ENCODE measurements at regions not wholly inside any gene's neighbourhood (a gene's known extent, or its start where the extent isn't known, plus 50 kb on each side); places are given as distances from the start of the nearest gene placed in this dataset.

DNA sequence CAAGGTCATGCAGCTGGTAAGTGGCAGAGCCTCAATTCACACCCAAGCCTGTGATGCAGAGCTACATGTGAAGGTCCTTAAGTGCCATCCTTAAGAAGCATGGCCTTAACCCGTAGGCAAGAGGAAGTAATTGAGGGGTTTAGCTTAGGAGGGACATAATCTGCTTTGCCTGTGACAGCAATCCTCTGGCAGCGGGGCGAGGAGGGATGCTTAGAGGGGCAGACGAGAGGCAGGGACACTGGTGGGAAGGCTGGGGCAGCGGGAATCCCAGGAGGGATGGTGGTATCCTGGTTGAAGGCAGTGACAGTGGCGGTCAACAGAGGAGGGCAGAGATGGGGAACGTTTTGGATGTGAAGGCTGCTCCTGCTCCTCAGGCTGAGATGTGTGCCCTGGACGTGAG lies 88.1 kb downstream of the EFNB1 start:
- DNase-seq = no peak

DNA sequence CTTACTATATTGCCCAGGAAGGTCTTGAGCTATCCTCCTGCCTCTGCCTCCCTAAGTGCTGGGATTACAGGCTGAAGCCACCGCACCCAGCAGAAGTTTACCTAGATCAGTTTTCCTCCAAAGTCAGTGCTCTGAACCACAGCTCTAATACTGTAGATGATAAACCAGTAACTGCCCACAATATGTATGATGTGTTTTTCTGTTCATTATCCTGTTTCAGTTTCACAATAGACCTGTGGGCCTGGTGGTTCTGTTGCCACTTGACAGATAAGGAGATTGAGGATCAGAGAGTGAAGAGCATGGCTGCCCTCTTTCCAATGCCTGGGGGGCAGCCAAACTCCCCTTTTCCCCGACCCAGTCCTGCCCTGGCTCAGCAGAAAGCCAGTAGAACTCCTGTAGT lies 87.0 kb downstream of the EFNB1 start:
- DNase-seq = no peak

- no peak for DNase-seq
Measured at GRCh38 chrX:68914479-68914946, 85.7 kb downstream of the EFNB1 start.

GRCh38 chrX:68913249-68913547 lies 84.4 kb downstream of the EFNB1 start:
- DNase-seq = no peak

- DNase-seq = no peak
Measured at GRCh38 chrX:68912113-68912512, 83.3 kb downstream of the EFNB1 start.

- DNase-seq = no peak
Measured at GRCh38 chrX:68910731-68911428, 82.1 kb downstream of the EFNB1 start.

DNA sequence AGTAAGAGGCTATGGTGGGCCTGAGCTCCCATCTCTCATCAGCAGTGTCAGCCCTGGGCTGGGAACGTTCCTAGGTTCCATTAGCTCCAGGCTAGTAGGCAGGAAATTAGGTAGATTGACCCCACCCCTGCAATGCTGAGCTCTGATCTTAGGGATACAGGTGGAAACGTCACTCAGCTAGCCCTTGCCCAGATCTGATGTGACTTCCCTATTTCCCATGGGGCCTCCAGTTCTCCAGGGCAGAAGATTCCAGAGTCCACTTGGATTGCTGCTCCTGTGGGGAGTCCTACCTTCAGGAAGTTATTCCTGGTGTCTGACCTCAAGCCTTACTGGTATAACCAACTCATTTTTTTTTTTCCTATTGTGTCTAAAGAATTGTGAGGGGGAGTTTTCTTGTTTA lies 81.1 kb downstream of the EFNB1 start:
- no peak for DNase-seq

DNA sequence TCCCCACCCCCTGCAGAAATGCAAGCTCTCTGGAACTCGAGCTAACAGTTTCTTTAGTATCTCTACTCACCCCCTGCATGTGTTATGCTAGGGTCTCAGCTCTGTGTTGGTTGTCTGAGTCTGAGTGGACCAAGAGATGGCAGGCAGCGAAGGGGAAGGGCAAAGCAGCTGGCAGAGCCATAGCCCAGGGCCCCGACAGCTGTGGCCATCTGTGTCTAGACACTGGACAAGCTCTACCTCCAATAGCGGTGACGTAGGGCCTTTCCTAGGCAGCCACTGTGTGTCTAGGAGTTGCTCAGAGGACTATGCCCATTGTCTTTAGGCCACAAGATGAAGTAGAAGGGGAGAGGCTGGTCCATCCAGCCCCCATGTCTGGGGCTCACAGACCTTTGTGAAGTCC lies 79.2 kb downstream of the EFNB1 start:
- DNase-seq = no peak

- DNase-seq = no peak
Measured at GRCh38 chrX:68902706-68903504, 74.1 kb downstream of the EFNB1 start.

DNA sequence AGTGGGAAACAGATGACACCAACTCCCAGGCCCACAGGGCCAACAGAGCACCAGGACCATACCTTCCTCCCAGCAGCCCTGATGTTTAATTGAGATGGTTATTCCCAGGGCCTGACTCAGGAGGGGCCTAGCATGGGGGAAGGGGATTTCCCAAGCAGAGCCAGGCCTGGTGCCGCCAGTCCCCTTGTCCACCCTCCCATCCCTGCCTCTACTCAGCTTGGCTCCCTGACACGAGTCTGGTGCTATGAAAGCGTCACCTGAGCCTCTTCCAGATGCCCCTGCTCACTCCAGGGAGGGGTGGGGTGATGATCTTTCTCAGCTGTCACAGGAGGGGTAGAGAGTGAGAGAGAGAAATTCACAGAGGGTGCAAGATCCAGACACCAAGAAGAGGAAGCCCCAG lies 72.7 kb downstream of the EFNB1 start:
- no peak for DNase-seq

DNA sequence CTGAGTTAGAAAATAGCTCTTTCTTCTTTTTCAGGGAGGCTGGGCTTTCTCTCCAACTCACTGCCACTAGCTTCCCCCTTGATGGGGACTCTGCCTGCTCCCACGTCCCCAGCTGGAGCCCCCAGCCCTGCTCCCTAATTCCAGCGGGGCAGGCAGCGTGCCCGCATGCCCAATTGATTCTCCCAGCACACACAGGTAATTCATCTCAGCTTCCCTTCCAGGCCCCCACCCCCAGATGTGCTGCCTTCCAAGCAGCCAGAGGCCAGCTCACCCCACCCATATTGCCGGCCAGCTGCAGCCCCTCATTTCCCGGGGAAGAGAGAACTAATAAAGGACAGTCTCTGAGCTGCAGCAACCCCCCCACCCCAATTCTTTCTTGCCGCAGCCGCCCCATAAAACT lies 69.8 kb downstream of the EFNB1 start:
- no peak for DNase-seq

DNA sequence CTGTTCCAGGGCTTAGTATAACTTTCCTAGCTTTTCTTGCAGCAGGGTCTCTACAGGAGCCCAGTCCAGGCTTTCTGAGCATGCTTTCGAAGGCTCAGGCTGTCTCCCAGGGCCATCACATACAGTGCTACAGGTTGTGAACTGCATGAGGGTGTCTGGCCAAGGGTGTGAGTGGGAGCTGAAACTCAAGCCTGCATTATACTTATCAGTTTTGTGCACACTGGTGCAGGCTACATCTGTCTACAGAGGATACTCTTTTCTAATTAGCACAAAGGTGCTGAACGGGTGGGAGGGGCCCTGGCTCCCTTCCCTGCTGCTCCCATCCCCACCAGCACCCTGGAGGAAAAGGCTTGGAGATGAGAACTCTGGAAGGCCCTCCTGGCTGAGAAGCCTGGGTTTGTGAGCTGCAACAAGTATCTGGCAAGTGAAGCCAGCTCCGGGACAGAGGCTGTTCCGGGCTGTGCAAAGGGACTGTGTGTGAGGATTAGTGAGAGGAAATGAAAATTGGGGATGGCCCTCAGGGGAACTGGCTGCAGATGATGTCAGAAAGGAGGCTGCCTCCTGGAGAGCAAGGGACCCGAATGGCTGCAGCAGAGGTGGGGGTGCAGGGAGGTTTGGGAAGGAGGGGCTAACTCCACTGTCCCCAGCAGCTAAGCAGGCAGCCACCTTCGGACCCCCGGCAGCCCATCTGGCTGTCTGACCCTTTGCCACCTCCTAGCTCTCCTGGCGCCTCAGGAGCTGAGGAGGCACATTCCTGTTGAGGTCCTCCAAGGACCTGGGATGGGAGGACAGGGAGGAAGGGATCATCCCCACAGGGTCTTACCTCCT lies 68.5 kb downstream of the EFNB1 start:
- DNase-seq = no peak

DNA sequence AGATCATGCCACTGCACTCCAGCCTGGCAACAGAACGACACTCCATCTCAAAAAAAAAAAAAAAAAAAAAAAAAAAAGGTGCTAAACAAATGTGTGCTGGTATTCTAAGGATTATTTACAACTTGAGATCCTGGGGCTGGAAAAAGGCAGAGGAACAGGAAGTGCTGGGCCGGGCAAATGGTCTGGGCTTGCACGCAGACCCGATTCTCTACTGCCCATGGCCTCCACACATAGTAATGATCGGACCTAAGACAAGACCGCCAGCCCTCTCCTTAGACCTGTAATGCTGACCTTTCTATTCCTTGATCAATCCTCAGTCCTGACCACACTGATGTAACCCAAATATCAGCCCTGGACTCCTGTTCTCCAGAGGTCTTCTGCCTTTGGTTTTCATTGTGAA lies 67.8 kb downstream of the EFNB1 start:
- DNase-seq = no peak

DNA sequence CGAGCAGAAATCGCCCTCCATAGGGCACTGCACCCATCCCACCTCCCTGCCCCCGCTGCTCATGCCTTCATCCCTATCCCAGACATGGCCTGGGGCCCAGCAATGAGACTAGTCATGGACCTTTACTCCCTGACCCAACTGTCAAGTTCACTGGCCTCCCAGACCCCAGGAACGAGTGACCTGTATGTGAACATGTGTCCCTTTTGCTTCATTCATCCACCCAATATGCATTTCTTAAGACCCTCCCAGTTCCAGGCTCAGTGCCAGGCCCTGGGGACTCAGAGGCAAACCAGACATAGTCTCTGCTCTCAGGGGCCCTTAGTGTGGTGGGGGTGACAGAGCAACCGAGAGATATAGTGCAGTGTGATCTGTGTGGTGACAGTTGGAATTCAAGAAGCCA lies 67.0 kb downstream of the EFNB1 start:
- no peak for DNase-seq

DNA sequence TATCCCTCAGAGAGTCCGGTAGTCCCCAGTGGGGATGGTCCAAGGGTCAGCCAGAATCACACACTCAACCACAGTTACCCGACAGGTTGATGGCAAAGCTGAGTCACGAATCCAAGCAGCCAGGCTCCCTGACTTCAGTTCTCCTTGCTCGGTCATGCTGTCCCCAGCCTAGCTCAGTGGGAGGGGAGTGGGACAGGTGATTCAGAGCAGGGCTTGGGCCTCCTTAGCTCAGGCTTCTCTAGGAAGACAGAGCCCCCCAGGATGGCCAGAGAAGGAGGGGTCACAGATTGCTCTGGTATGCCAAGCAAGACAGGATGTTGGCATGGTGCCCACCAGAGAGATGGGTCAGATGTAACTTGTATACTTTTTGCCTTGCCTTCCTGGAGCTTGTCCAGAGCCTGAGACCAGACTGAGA lies 66.5 kb downstream of the EFNB1 start:
- DNase-seq = no peak

GRCh38 chrX:68894513-68895340 lies 65.9 kb downstream of the EFNB1 start:
- peak; percentile 6 for DNase-seq

GRCh38 chrX:68894142-68894512 lies 65.3 kb downstream of the EFNB1 start:
- DNase-seq = no peak

DNA sequence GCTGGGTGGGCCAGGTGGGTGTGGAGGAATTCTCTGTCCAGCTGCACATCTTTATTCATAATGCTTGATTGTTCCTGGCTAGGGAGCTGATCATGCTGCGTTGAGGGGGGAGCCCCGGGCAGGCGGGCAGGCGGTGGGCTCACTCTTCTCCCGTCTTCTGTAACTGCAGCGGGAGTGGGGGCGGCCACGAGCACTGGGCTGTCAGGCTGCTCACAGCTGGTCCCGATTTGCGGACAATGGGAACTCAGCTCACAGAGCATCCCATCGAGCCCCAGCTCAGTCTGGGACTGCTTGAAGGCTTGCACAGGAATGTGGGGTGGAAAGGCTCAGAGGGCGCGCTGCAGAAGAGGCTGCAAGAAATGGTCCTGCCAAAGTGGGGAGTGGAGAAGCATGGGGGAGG lies 63.8 kb downstream of the EFNB1 start:
- DNase-seq = no peak

DNA sequence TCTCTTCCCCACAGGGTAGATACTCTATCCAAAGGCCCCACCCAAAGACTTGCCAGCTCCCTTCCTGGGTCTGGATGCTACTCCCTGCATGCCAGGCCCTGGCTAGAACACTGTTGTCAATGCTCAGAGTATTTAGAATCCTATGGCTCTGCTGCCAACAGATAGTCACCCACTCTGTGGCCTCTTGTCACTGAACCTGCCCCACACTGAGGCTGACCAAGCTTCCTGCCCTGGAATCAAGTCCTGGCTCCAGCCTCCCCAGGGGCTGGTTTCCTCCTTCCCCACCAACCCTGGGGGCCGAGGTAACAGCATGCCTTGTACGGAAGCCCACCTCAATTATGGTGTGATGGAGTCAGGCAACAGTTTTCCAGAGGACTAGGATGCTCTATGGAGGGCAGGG lies 63.3 kb downstream of the EFNB1 start:
- no peak for DNase-seq
